HEK293 (cell line): ENCODE measurements at regions not wholly inside any gene's neighbourhood (a gene's known extent, or its start where the extent isn't known, plus 50 kb on each side); places are given as distances from the start of the nearest gene placed in this dataset.

ENCODE experiments used
- CTCF ChIA-PET: fragments of 350-600 bp; formaldehyde crosslinking; extraction: SDS; loops from one replicate; lab custom pipeline; 2021; ENCODE audit warnings: antibody characterized with exemption; lab: Yijun Ruan, JAX
- POLR2A ChIA-PET: fragments of 300-600 bp; formaldehyde crosslinking; extraction: SDS; loops from one replicate; lab custom pipeline; 2020; ENCODE audit warnings: antibody characterized with exemption, inconsistent platforms; lab: Yijun Ruan, JAX
- H3K27ac ChIP-seq: fragments of 200-500 bp; sonication (Bioruptor generic); 2 replicates; pipeline ENCODE4 v1.5.1; 2014; ENCODE audit warnings: low read depth, low read length, control low read depth, inconsistent platforms; ENCODE audit errors: extremely low read depth
- H3K36me3 ChIP-seq, 2 experiments: fragments of 200-500 bp in 1 of 2; sonication (Bioruptor generic) in 1 of 2; 1 replicate in 1 of 2; 2 replicates in 1 of 2; pipeline ENCODE4 v1.5.1; 2014 to 2017; ENCODE audit warnings: inconsistent platforms in 2 of 2, low read length in 2 of 2; ENCODE audit not compliant: control insufficient read depth in 2 of 2, insufficient read depth in 1 of 2
- H3K4me1 ChIP-seq: fragments of 200-500 bp; sonication (Bioruptor generic); 2 replicates; pipeline ENCODE4 v1.5.1; 2014; ENCODE audit warnings: mild to moderate bottlenecking, low read length, inconsistent platforms; ENCODE audit not compliant: control insufficient read depth, insufficient read depth
- H3K4me3 ChIP-seq: 2 replicates; pipeline ENCODE4 v1.5.1; 2011; ENCODE audit warnings: low read depth, mild to moderate bottlenecking, control low read depth, low read length, moderate library complexity
- H3K9me3 ChIP-seq: fragments of 200-500 bp; sonication (Bioruptor generic); 2 replicates; pipeline ENCODE4 v1.5.1; 2014; ENCODE audit warnings: low read depth, low read length, inconsistent platforms; ENCODE audit not compliant: control insufficient read depth, insufficient read depth
- BCL11A ChIP-seq: fragments of 450-650 bp; formaldehyde crosslinking; IDR thresholded peaks from 2 replicates; pipeline ENCODE4 v1.5.1; 2016; ENCODE audit warnings: low read depth, missing biosample characterization, missing genetic modification characterization
- EGR2 ChIP-seq: fragments of 450-650 bp; formaldehyde crosslinking; IDR thresholded peaks from 2 replicates; pipeline ENCODE4 v1.5.1; 2016; ENCODE audit warnings: low read depth, missing biosample characterization, missing genetic modification characterization
- GLI2 ChIP-seq: fragments of 450-650 bp; formaldehyde crosslinking; IDR thresholded peaks from 2 replicates; pipeline ENCODE4; 2017; ENCODE audit warnings: missing biosample characterization, missing genetic modification characterization, low read depth, borderline replicate concordance
- MZF1 ChIP-seq: fragments of 450-650 bp; formaldehyde crosslinking; IDR thresholded peaks from 2 replicates; pipeline ENCODE4 v1.5.1; 2017; ENCODE audit warnings: missing biosample characterization, missing genetic modification characterization, borderline replicate concordance
- SP7 ChIP-seq: fragments of 450-650 bp; formaldehyde crosslinking; IDR thresholded peaks from 2 replicates; pipeline ENCODE4 v1.5.1; 2016; ENCODE audit warnings: missing biosample characterization, missing genetic modification characterization
- ZBTB48 ChIP-seq: fragments of 450-650 bp; formaldehyde crosslinking; IDR thresholded peaks from 2 replicates; pipeline ENCODE4 v1.5.1; 2016; ENCODE audit warnings: missing biosample characterization, missing genetic modification characterization
- ZNF114 ChIP-seq: fragments of 450-650 bp; formaldehyde crosslinking; IDR thresholded peaks from 2 replicates; pipeline ENCODE4 v1.5.0; 2017; ENCODE audit warnings: missing biosample characterization, missing genetic modification characterization
- ZNF169 ChIP-seq: fragments of 450-650 bp; formaldehyde crosslinking; IDR thresholded peaks from 2 replicates; pipeline ENCODE4 v1.5.1; 2016; ENCODE audit warnings: missing biosample characterization, missing genetic modification characterization
- ZNF211 ChIP-seq: fragments of 450-650 bp; formaldehyde crosslinking; IDR thresholded peaks from 2 replicates; pipeline ENCODE4 v1.5.1; 2016; ENCODE audit warnings: low read depth, missing biosample characterization, missing genetic modification characterization
- ZNF416 ChIP-seq: fragments of 450-650 bp; formaldehyde crosslinking; IDR thresholded peaks from 2 replicates; pipeline ENCODE4 v1.5.1; 2016; ENCODE audit warnings: missing biosample characterization, missing genetic modification characterization
- ZNF473 ChIP-seq: fragments of 450-650 bp; formaldehyde crosslinking; IDR thresholded peaks from 2 replicates; pipeline ENCODE4 v1.5.1; 2017; ENCODE audit warnings: missing biosample characterization, missing genetic modification characterization
- ZNF521 ChIP-seq: fragments of 450-650 bp; formaldehyde crosslinking; IDR thresholded peaks from 2 replicates; pipeline ENCODE4 v1.5.1; 2017; ENCODE audit warnings: missing biosample characterization, mild to moderate bottlenecking, missing genetic modification characterization
- ZNF548 ChIP-seq: fragments of 450-650 bp; formaldehyde crosslinking; IDR thresholded peaks from 2 replicates; pipeline ENCODE4 v1.5.1; 2016; ENCODE audit warnings: missing biosample characterization, missing genetic modification characterization
- ZNF777 ChIP-seq: fragments of 450-650 bp; formaldehyde crosslinking; IDR thresholded peaks from 2 replicates; pipeline ENCODE4 v1.5.1; 2017; ENCODE audit warnings: missing biosample characterization, missing genetic modification characterization, borderline replicate concordance
- ZNF830 ChIP-seq: fragments of 450-650 bp; IDR thresholded peaks from 2 replicates; pipeline ENCODE4 v1.5.0; 2018; ENCODE audit warnings: missing biosample characterization, missing genetic modification characterization, low read depth, mild to moderate bottlenecking, moderate library complexity
- ZXDB ChIP-seq: fragments of 450-650 bp; formaldehyde crosslinking; IDR thresholded peaks from 2 replicates; pipeline ENCODE4 v1.5.1; 2016; ENCODE audit warnings: missing biosample characterization, missing genetic modification characterization
- TF ChIP-seq, protein P1 (sequence below): fragments of 450-650 bp; formaldehyde crosslinking; IDR thresholded peaks from 2 replicates; pipeline ENCODE4; 2016; ENCODE audit warnings: missing biosample characterization, missing genetic modification characterization
- TF ChIP-seq, protein P2 (sequence below): fragments of 450-650 bp; formaldehyde crosslinking; IDR thresholded peaks from 2 replicates; pipeline ENCODE4 v1.5.1; 2017; ENCODE audit warnings: missing biosample characterization, missing genetic modification characterization
- TF ChIP-seq, protein P3 (sequence below): fragments of 450-650 bp; formaldehyde crosslinking; IDR thresholded peaks from 2 replicates; pipeline ENCODE4 v1.5.1; 2016; ENCODE audit warnings: missing biosample characterization, missing genetic modification characterization
- TF ChIP-seq, protein P4 (sequence below): fragments of 450-650 bp; formaldehyde crosslinking; IDR thresholded peaks from 2 replicates; pipeline ENCODE4 v1.5.1; 2016; ENCODE audit warnings: missing biosample characterization, missing genetic modification characterization
- TF ChIP-seq, protein P5 (sequence below): fragments of 450-650 bp; formaldehyde crosslinking; IDR thresholded peaks from 2 replicates; pipeline ENCODE4 v1.5.1; 2016; ENCODE audit warnings: missing biosample characterization, missing genetic modification characterization

DNA sequence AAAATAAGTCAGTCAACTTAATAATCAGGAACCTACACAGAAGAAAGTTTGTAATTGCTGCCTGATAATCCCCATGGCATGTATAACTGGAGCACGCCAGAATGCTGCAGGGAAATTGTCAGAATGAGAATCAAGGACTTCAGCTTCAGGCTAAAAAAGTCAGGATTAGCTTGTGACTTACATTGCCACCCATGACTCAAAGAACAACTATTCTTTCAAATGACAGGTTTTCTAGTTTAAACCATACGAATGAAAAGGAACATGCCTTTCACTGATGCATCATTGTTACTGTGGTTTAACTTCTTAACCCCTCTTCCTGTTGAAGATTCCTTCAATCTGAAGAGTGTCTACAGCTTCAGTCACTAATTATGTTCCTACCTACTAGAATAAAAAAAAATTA lies 112.4 kb downstream of the ISL1 start:
- CTCF ChIA-PET, result no interaction called here
- Histone ChIP-seq H3K9me3 (no peaks in the 10 kb centered on the region), H3K4me1 (no peaks in the 10 kb centered on the region), H3K4me3 (no peak overlapping the region), H3K36me3 (no peaks in the 10 kb centered on the region), H3K27ac (no peak overlapping the region)
- POLR2A ChIA-PET, result interaction anchor here (2.7 kb wide), 1 partner anchor 112 kb away, joined by 6 read pairs; the partner anchor contains the start of gene ISL1
- TF ChIP-seq, protein P1, sequence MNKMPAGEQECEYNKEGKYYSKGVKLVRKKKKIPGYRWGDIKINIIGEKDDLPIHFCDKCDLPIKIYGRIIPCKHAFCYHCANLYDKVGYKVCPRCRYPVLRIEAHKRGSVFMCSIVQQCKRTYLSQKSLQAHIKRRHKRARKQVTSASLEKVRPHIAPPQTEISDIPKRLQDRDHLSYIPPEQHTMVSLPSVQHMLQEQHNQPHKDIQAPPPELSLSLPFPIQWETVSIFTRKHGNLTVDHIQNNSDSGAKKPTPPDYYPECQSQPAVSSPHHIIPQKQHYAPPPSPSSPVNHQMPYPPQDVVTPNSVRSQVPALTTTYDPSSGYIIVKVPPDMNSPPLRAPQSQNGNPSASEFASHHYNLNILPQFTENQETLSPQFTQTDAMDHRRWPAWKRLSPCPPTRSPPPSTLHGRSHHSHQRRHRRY (tag by site-specific recombination), result no peak
- TF ChIP-seq ZNF114 (tag by site-specific recombination), result no peak
- no peak for TF ChIP-seq ZNF548
- no peak for TF ChIP-seq EGR2 (tag by site-specific recombination)
- TF ChIP-seq ZNF521 (tag by site-specific recombination), result no peak

DNA sequence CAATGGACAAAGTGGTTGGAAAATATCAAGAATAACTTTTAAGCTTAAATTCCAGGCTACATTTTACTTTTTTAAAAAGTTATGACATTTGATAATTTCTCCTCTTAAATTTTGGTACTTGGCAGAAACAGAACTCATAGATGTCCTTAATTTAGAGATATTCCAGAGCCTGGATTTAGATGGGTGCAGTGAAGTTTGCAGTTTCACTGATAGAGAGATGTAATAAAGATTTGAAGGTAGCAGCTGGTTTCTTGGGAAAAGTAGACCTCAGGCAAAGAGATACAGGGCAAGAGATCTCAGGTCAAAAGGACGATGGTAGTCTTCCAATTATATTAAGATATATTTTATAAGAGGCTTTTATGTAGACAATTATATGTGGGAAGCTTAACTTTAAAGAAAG lies 134.6 kb downstream of the ISL1 start:
- TF ChIP-seq ZNF830 (tag by site-specific recombination) (no peak), SP7 (tag by site-specific recombination) (no peak)
- TF ChIP-seq, protein P2, sequence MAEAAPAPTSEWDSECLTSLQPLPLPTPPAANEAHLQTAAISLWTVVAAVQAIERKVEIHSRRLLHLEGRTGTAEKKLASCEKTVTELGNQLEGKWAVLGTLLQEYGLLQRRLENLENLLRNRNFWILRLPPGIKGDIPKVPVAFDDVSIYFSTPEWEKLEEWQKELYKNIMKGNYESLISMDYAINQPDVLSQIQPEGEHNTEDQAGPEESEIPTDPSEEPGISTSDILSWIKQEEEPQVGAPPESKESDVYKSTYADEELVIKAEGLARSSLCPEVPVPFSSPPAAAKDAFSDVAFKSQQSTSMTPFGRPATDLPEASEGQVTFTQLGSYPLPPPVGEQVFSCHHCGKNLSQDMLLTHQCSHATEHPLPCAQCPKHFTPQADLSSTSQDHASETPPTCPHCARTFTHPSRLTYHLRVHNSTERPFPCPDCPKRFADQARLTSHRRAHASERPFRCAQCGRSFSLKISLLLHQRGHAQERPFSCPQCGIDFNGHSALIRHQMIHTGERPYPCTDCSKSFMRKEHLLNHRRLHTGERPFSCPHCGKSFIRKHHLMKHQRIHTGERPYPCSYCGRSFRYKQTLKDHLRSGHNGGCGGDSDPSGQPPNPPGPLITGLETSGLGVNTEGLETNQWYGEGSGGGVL (tag by site-specific recombination), result no peak
- Histone ChIP-seq H3K4me1 (no peaks in the 10 kb centered on the region), H3K4me3 (no peak overlapping the region), H3K9me3 (no peaks in the 10 kb centered on the region), H3K36me3 (no peaks in the 10 kb centered on the region), H3K27ac (no peak overlapping the region)
- ChIA-PET CTCF (no interaction called here), POLR2A (no interaction called here)

DNA sequence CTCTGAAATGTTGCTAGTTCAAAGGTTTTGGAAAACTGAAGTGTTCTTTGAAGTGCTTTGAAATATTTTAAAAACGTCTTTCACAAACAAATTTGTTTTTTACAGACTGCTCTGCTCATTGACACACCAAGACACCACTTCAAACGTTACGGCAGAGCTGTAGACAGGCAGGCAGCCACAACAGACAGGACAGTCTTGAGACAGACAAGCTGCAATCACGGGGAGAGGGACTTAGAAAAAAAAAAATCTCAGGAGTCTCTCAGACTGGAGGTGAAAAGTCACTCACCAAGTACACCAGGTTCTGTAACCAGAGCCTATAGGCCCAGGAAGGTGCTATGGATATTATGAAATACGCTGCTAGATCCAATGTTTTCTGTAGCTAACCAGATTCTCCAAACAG lies 135.4 kb downstream of the ISL1 start:
- ChIA-PET CTCF (no interaction called here), POLR2A (no interaction called here)
- H3K4me1 ChIP-seq, result no peaks in the 10 kb centered on the region
- no peak overlapping the region for H3K27ac ChIP-seq
- no peak overlapping the region for H3K4me3 ChIP-seq
- H3K9me3 ChIP-seq, result no peaks in the 10 kb centered on the region
- H3K36me3 ChIP-seq, result no peaks in the 10 kb centered on the region
- TF ChIP-seq, protein P3, sequence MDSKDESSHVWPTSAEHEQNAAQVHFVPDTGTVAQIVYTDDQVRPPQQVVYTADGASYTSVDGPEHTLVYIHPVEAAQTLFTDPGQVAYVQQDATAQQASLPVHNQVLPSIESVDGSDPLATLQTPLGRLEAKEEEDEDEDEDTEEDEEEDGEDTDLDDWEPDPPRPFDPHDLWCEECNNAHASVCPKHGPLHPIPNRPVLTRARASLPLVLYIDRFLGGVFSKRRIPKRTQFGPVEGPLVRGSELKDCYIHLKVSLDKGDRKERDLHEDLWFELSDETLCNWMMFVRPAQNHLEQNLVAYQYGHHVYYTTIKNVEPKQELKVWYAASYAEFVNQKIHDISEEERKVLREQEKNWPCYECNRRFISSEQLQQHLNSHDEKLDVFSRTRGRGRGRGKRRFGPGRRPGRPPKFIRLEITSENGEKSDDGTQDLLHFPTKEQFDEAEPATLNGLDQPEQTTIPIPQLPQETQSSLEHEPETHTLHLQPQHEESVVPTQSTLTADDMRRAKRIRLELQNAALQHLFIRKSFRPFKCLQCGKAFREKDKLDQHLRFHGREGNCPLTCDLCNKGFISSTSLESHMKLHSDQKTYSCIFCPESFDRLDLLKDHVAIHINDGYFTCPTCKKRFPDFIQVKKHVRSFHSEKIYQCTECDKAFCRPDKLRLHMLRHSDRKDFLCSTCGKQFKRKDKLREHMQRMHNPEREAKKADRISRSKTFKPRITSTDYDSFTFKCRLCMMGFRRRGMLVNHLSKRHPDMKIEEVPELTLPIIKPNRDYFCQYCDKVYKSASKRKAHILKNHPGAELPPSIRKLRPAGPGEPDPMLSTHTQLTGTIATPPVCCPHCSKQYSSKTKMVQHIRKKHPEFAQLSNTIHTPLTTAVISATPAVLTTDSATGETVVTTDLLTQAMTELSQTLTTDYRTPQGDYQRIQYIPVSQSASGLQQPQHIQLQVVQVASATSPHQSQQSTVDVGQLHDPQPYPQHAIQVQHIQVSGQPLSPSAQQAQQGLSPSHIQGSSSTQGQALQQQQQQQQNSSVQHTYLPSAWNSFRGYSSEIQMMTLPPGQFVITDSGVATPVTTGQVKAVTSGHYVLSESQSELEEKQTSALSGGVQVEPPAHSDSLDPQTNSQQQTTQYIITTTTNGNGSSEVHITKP, result no peak
- TF ChIP-seq MZF1 (tag by site-specific recombination) (no peak), ZNF416 (tag by site-specific recombination) (no peak), ZNF777 (tag by site-specific recombination) (no peak), EGR2 (tag by site-specific recombination) (no peak), ZNF114 (tag by site-specific recombination) (no peak), ZNF211 (tag by site-specific recombination) (no peak), ZNF169 (tag by site-specific recombination) (no peak), BCL11A (tag by site-specific recombination) (no peak), ZNF473 (tag by site-specific recombination) (no peak), ZXDB (tag by site-specific recombination) (no peak), ZBTB48 (tag by site-specific recombination) (no peak), GLI2 (no peak)
- TF ChIP-seq, protein P4, sequence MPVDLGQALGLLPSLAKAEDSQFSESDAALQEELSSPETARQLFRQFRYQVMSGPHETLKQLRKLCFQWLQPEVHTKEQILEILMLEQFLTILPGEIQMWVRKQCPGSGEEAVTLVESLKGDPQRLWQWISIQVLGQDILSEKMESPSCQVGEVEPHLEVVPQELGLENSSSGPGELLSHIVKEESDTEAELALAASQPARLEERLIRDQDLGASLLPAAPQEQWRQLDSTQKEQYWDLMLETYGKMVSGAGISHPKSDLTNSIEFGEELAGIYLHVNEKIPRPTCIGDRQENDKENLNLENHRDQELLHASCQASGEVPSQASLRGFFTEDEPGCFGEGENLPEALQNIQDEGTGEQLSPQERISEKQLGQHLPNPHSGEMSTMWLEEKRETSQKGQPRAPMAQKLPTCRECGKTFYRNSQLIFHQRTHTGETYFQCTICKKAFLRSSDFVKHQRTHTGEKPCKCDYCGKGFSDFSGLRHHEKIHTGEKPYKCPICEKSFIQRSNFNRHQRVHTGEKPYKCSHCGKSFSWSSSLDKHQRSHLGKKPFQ (tag by site-specific recombination), result no peak
- TF ChIP-seq, protein P5, sequence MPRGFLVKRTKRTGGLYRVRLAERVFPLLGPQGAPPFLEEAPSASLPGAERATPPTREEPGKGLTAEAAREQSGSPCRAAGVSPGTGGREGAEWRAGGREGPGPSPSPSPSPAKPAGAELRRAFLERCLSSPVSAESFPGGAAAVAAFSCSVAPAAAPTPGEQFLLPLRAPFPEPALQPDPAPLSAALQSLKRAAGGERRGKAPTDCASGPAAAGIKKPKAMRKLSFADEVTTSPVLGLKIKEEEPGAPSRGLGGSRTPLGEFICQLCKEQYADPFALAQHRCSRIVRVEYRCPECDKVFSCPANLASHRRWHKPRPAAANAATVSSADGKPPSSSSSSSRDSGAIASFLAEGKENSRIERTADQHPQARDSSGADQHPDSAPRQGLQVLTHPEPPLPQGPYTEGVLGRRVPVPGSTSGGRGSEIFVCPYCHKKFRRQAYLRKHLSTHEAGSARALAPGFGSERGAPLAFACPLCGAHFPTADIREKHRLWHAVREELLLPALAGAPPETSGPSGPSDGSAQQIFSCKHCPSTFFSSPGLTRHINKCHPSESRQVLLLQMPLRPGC (tag by site-specific recombination), result no peak
